PFSK-1 (cell line): ENCODE measurements at regions not wholly inside any gene's neighbourhood (a gene's known extent, or its start where the extent isn't known, plus 50 kb on each side); places are given as distances from the start of the nearest gene placed in this dataset.

Experiments
- FOXP2 ChIP-seq: optimal IDR thresholded peaks from 2 replicates; pipeline ENCODE3; 2011; ENCODE audit warnings: borderline replicate concordance, control low read depth, inconsistent platforms; ENCODE audit not compliant: insufficient read depth; ENCODE audit errors: extremely low read length, extremely low read depth
- POLR2AphosphoS5 ChIP-seq: IDR thresholded peaks from 2 replicates; pipeline ENCODE4 v1.6.1; 2012; ENCODE audit warnings: low read depth, mild to moderate bottlenecking, control low read depth, low read length, moderate library complexity
- REST ChIP-seq, 2 experiments: IDR thresholded peaks; 2 replicates each; pipeline versions ENCODE4 v1.6.1 to v1.8.0; 2011 to 2012; ENCODE audit warnings: low read depth in 2 of 2, low read length in 2 of 2, control low read depth in 1 of 2, inconsistent platforms in 1 of 2, mild to moderate bottlenecking in 1 of 2, moderate library complexity in 1 of 2; ENCODE audit not compliant: insufficient read depth in 1 of 2
- SIN3A ChIP-seq: IDR thresholded peaks from 2 replicates; pipeline ENCODE4 v1.6.1; 2012; ENCODE audit warnings: mild to moderate bottlenecking, low read length, moderate library complexity, borderline replicate concordance; ENCODE audit not compliant: insufficient read depth
- TAF1 ChIP-seq: IDR thresholded peaks from 2 replicates; pipeline ENCODE4 v1.6.1; 2012; ENCODE audit warnings: low read length, control low read depth, borderline replicate concordance; ENCODE audit not compliant: insufficient read depth

GRCh38 chr10:28859791-28860190, 182.5 kb downstream of the BAMBI start:
- TF ChIP-seq TAF1 = no peak
- TF ChIP-seq FOXP2 = no peak
- TF ChIP-seq SIN3A = no peak
- no peak for TF ChIP-seq POLR2AphosphoS5
- no peak for TF ChIP-seq REST (IDR thresholded peaks at IDR 0.05; ENCODE audit: insufficient read depth in 1 of 2, low read depth in 2 of 2, low read length in 2 of 2)

- no peak for TF ChIP-seq REST (IDR thresholded peaks at IDR 0.05; ENCODE audit: insufficient read depth in 1 of 2, low read depth in 2 of 2, low read length in 2 of 2)
- TF ChIP-seq TAF1 = no peak
- TF ChIP-seq SIN3A = no peak
- TF ChIP-seq FOXP2 = no peak
- TF ChIP-seq POLR2AphosphoS5 = no peak
Observed at GRCh38 chr10:28862219-28862618, 184.9 kb downstream of the BAMBI start.

- TF ChIP-seq SIN3A (no peak), REST (IDR thresholded peaks at IDR 0.05; ENCODE audit: insufficient read depth in 1 of 2, low read depth in 2 of 2, low read length in 2 of 2) (no peak), FOXP2 (no peak)
Observed at GRCh38 chr10:28869606-28870201, 192.4 kb downstream of the BAMBI start.

- TF ChIP-seq REST (IDR thresholded peaks at IDR 0.05; ENCODE audit: insufficient read depth in 1 of 2, low read depth in 2 of 2, low read length in 2 of 2) = no peak
- no peak for TF ChIP-seq TAF1
- no peak for TF ChIP-seq FOXP2
- TF ChIP-seq SIN3A = no peak
- no peak for TF ChIP-seq POLR2AphosphoS5
Observed at GRCh38 chr10:28871665-28872064, 194.3 kb downstream of the BAMBI start.
